ENCODE measurements at regions not wholly inside any gene's neighbourhood (a gene's known extent, or its start where the extent isn't known, plus 50 kb on each side); places are given as distances from the start of the nearest gene placed in this dataset.

- Histone ChIP-seq H3K9me2 (ENCODE audit: insufficient read depth, low read length) (no peaks in the 10 kb centered on the region), H3K4me1 (ENCODE audit: insufficient read depth, low read length, poor library complexity, severe bottlenecking) (no peaks in the 10 kb centered on the region), H3K9me3 (ENCODE audit: low read length) (no peaks in the 10 kb centered on the region), H3K79me2 (ENCODE audit: insufficient read depth, low read depth, low read length) (no peaks in the 10 kb centered on the region), H3K4me2 (ENCODE audit: low read length) (no peak overlapping the region), H4K20me1 (ENCODE audit: insufficient read depth, low read length) (no peaks in the 10 kb centered on the region), H2AFZ (ENCODE audit: low read length) (no peak overlapping the region), H3K36me3 (ENCODE audit: insufficient read depth, low read length) (no peaks in the 10 kb centered on the region), H3K27ac (ENCODE audit: low read depth, low read length, poor library complexity, severe bottlenecking) (no peak overlapping the region), H3K4me3 (ENCODE audit: low read depth, low read length, poor library complexity, severe bottlenecking) (no peak overlapping the region)
- intact Hi-C loops (cut with micrococcal nuclease; ENCODE audit: unreplicated experiment) = no loop called here
- CTCF ChIA-PET (ENCODE audit: unreplicated experiment) = no interaction called here
- TF ChIP-seq EZH2phosphoT487 (IDR thresholded peaks at IDR 0.05; ENCODE audit: borderline replicate concordance, low read depth, low read length) = no peak
- TF ChIP-seq CTCF (conservative IDR thresholded peaks at IDR 0.05; ENCODE audit: low read length) = no peak
- POLR2A ChIA-PET = no interaction called here
- BruUV-seq (replicated peaks) = no TSS peak
- no peak for DNase-seq (ENCODE audit: low spot score)
Measured at GRCh38 chr4:156322592-156322991, 368.9 kb upstream of the CTSO start.

GRCh38 chr4:156321203-156321602 is 367.5 kb upstream of the CTSO start:
- Histone ChIP-seq H3K4me3 (ENCODE audit: low read depth, low read length, poor library complexity, severe bottlenecking) (no peak overlapping the region), H3K79me2 (ENCODE audit: insufficient read depth, low read depth, low read length) (no peaks in the 10 kb centered on the region), H2AFZ (ENCODE audit: low read length) (no peak overlapping the region), H3K4me1 (ENCODE audit: insufficient read depth, low read length, poor library complexity, severe bottlenecking) (no peaks in the 10 kb centered on the region), H3K36me3 (ENCODE audit: insufficient read depth, low read length) (no peaks in the 10 kb centered on the region), H3K9me2 (ENCODE audit: insufficient read depth, low read length) (no peaks in the 10 kb centered on the region), H4K20me1 (ENCODE audit: insufficient read depth, low read length) (no peaks in the 10 kb centered on the region), H3K4me2 (ENCODE audit: low read length) (no peak overlapping the region), H3K27ac (ENCODE audit: low read depth, low read length, poor library complexity, severe bottlenecking) (no peak overlapping the region), H3K9me3 (ENCODE audit: low read length) (no peaks in the 10 kb centered on the region)
- ChIA-PET POLR2A (no interaction called here), CTCF (ENCODE audit: unreplicated experiment) (no interaction called here)
- TF ChIP-seq CTCF (conservative IDR thresholded peaks at IDR 0.05; ENCODE audit: low read length) (no peak), EZH2phosphoT487 (IDR thresholded peaks at IDR 0.05; ENCODE audit: borderline replicate concordance, low read depth, low read length) (no peak)
- no TSS peak for BruUV-seq (replicated peaks)
- DNase-seq (ENCODE audit: low spot score) = no peak
- intact Hi-C loops (cut with micrococcal nuclease; ENCODE audit: unreplicated experiment) = no loop called here

- intact Hi-C loops (cut with micrococcal nuclease; ENCODE audit: unreplicated experiment) = no loop called here
- ChIA-PET CTCF (ENCODE audit: unreplicated experiment) (no interaction called here), POLR2A (no interaction called here)
Measured at GRCh38 chr4:156313497-156313896, 359.8 kb upstream of the CTSO start.

More at GRCh38 chr4:156313497-156313896, 359.8 kb upstream of the CTSO start:
- H3K4me3 ChIP-seq (ENCODE audit: low read depth, low read length, poor library complexity, severe bottlenecking) = no peak overlapping the region
- no peak for DNase-seq (ENCODE audit: low spot score)
- H4K20me1 ChIP-seq (ENCODE audit: insufficient read depth, low read length) = no peaks in the 10 kb centered on the region
- H2AFZ ChIP-seq (ENCODE audit: low read length) = no peak overlapping the region
- no peaks in the 10 kb centered on the region for H3K4me1 ChIP-seq (ENCODE audit: insufficient read depth, low read length, poor library complexity, severe bottlenecking)
- H3K36me3 ChIP-seq (ENCODE audit: insufficient read depth, low read length) = no peaks in the 10 kb centered on the region
- no peaks in the 10 kb centered on the region for H3K9me3 ChIP-seq (ENCODE audit: low read length)
- no peaks in the 10 kb centered on the region for H3K9me2 ChIP-seq (ENCODE audit: insufficient read depth, low read length)
- no peaks in the 10 kb centered on the region for H3K79me2 ChIP-seq (ENCODE audit: insufficient read depth, low read depth, low read length)
- no peak overlapping the region for H3K4me2 ChIP-seq (ENCODE audit: low read length)
- no peak for TF ChIP-seq CTCF (conservative IDR thresholded peaks at IDR 0.05; ENCODE audit: low read length)
- no peak for TF ChIP-seq EZH2phosphoT487 (IDR thresholded peaks at IDR 0.05; ENCODE audit: borderline replicate concordance, low read depth, low read length)
- no peak overlapping the region for H3K27ac ChIP-seq (ENCODE audit: low read depth, low read length, poor library complexity, severe bottlenecking)
- no TSS peak for BruUV-seq (replicated peaks)

All from OCI-LY7 (cell line).